Endothelial cell (in vitro differentiated cells): ENCODE measurements at regions not wholly inside any gene's neighbourhood (a gene's known extent, or its start where the extent isn't known, plus 50 kb on each side); places are given as distances from the start of the nearest gene placed in this dataset.

ENCODE experiments used
- DNase-seq: peaks from one replicate; pipeline ENCODE4 v3.0.0; 2021; ENCODE audit warnings: low spot score
- H3K27ac Mint-ChIP-seq: one replicate; pipeline ENCODE4 v1.8.0; 2021; ENCODE audit warnings: mixed read lengths, inconsistent platforms; ENCODE audit not compliant: unreplicated experiment
- H3K27me3 Mint-ChIP-seq: one replicate; pipeline ENCODE4 v1.8.0; 2021; ENCODE audit warnings: mild to moderate bottlenecking, moderate library complexity, mixed read lengths, inconsistent platforms; ENCODE audit not compliant: unreplicated experiment
- H3K36me3 Mint-ChIP-seq: one replicate; pipeline ENCODE4 v1.8.0; 2021; ENCODE audit warnings: mild to moderate bottlenecking, low read depth, mixed read lengths, inconsistent platforms; ENCODE audit not compliant: unreplicated experiment
- H3K4me1 Mint-ChIP-seq: one replicate; pipeline ENCODE4 v1.8.0; 2021; ENCODE audit warnings: mild to moderate bottlenecking, mixed read lengths, inconsistent platforms; ENCODE audit not compliant: unreplicated experiment
- H3K4me3 Mint-ChIP-seq: one replicate; pipeline ENCODE4 v1.8.0; 2021; ENCODE audit warnings: mild to moderate bottlenecking, mixed read lengths, inconsistent platforms; ENCODE audit not compliant: unreplicated experiment
- H3K9me3 Mint-ChIP-seq: one replicate; pipeline ENCODE4 v1.8.0; 2021; ENCODE audit warnings: mixed read lengths, inconsistent platforms; ENCODE audit not compliant: unreplicated experiment
- TF ChIP-seq, protein P1 (sequence below): fragments of 200-600 bp; sonication (generic); IDR thresholded peaks from one replicate; pipeline ENCODE4 v1.5.0; 2021; ENCODE audit warnings: antibody characterized with exemption; ENCODE audit not compliant: unreplicated experiment

DNA sequence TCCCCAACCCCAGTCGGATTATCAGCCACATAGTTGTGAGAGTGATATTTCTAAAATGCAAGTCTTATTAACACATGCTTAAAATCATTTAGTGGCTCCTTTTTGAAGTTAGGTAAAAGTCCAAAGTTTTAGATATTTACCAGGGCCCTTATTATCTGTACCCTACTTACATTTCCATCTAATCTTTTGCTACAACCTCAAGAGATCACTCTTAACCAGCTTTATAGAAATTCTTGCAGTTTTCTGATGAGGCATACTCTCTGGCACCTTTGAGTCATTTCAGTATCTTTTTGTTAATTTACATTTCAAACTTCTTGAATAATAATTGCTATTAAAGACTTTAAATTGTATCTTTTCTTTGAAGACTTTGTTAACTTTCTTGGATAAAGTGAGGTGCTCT is 453.3 kb downstream of the RFPL4B start:
- Mint-ChIP-seq H3K4me3 (no peak overlapping the region), H3K36me3 (no peaks in the 10 kb centered on the region), H3K27me3 (no peaks in the 10 kb centered on the region), H3K27ac (no peak overlapping the region), H3K4me1 (peaks cover 3% of the 10 kb centered on the region), H3K9me3 (no peaks in the 10 kb centered on the region)
- DNase-seq: no peak
- TF ChIP-seq, protein P1, sequence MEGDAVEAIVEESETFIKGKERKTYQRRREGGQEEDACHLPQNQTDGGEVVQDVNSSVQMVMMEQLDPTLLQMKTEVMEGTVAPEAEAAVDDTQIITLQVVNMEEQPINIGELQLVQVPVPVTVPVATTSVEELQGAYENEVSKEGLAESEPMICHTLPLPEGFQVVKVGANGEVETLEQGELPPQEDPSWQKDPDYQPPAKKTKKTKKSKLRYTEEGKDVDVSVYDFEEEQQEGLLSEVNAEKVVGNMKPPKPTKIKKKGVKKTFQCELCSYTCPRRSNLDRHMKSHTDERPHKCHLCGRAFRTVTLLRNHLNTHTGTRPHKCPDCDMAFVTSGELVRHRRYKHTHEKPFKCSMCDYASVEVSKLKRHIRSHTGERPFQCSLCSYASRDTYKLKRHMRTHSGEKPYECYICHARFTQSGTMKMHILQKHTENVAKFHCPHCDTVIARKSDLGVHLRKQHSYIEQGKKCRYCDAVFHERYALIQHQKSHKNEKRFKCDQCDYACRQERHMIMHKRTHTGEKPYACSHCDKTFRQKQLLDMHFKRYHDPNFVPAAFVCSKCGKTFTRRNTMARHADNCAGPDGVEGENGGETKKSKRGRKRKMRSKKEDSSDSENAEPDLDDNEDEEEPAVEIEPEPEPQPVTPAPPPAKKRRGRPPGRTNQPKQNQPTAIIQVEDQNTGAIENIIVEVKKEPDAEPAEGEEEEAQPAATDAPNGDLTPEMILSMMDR: no peak

DNA sequence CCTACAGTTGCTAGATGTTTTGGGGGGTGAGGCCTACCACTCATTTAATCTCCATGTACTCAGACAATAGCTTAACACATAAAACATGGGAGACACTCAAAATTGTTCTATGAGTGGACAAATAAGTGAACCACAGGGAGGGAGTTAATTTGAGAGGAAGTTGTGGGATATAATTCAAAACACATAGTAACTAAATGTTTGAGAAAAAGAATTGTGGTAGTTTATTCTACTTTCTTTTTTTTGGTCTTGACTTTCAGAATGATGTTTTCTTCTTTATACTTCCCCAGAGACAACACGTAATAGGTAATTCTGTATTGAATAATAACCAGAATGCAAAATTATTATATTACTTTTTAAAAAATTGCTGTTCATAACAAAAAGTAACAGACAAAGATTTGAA is 453.8 kb downstream of the RFPL4B start:
- peaks cover 3% of the 10 kb centered on the region for H3K4me1 Mint-ChIP-seq
- H3K36me3 Mint-ChIP-seq: no peaks in the 10 kb centered on the region
- TF ChIP-seq, protein P1: no peak
- H3K4me3 Mint-ChIP-seq: no peak overlapping the region
- no peak overlapping the region for H3K27ac Mint-ChIP-seq
- H3K27me3 Mint-ChIP-seq: no peaks in the 10 kb centered on the region
- no peaks in the 10 kb centered on the region for H3K9me3 Mint-ChIP-seq
- no peak for DNase-seq

DNA sequence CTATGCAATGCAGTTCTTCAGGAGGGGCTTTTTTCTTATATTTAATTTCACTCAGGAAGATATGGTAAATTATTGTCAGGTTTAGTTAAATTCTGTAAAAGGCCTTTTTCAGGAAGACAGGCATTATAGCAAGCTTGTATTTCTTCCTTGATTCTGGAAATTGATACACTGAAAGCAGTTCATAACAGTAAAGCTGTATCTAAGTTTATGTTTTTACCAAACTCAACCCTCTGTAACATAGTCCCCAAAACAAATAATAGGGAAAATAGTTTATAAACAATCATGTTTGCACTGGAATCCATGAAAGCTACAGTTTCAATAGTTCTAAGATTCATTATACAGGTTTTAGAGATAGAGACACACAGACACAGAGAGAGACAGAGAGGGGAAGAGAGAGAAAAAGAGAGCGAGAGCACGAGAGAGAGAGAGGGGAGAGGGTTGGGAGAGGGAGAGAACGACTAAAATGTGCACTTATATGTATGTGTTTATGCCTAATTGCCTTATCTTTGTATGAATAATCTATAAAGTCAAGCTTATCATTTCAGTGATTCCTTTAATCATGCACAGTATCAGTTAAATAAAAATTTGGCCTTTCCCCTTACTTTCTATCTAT is 454.4 kb downstream of the RFPL4B start:
- Mint-ChIP-seq H3K27me3 (no peaks in the 10 kb centered on the region), H3K27ac (no peak overlapping the region), H3K9me3 (no peaks in the 10 kb centered on the region), H3K4me1 (peaks cover 3% of the 10 kb centered on the region), H3K4me3 (no peak overlapping the region), H3K36me3 (no peaks in the 10 kb centered on the region)
- DNase-seq: no peak
- TF ChIP-seq, protein P1: no peak

DNA sequence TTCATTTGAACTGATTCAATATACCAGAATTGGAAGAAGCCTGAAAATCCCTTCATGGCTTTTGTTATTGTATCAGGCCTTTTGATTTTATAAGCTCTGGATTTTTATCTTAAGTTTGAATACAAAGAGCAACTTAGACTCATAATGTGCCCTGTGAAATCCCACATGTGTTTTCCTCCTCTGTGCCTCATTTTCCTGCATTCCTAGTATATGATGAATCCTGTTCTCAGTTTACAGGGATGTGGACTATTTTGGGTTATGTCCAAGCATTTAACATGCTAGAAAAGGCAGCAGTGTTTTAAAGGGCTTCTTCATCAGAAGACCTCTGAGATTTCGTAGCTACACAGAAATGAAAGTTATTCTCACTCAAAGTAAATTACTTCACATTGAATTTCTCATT is 455.0 kb downstream of the RFPL4B start:
- H3K4me1 Mint-ChIP-seq: peaks cover 3% of the 10 kb centered on the region

DNA sequence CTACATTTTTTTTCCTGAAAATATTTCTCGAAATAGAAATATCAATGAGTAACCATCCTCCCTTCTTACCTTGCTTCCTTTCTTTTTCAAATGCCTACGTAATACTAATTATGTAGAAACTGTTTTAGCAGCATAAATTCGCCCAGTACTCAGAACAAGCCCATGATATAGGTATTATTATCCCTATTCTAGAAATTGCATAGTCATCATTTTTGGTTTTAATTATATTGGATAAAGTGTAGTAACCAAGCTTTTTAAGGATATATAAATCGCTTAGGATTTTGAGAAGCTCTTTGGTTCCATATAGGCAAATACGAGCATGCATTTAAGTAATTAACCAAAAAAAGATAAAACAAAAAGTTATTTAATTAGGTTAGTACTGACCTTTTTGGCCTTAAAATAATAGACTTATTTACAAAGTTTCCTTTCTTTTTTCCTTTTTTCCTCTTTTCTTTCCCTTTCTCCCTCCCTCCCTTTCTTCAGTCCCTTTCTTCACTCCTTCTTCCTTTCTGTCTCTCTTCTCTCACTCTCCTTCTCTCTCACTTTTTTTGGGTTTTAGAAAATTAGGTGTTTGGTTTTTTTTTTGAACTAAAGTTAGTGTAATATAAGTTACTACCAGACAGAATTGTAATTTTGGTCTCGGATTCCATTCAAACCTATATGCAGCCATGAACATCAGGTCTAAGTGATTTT is 457.7 kb downstream of the RFPL4B start:
- no peak for DNase-seq
- peaks cover 3% of the 10 kb centered on the region for H3K4me1 Mint-ChIP-seq
- no peaks in the 10 kb centered on the region for H3K9me3 Mint-ChIP-seq
- H3K27ac Mint-ChIP-seq: no peak overlapping the region
- TF ChIP-seq, protein P1: no peak
- H3K4me3 Mint-ChIP-seq: no peak overlapping the region
- no peaks in the 10 kb centered on the region for H3K36me3 Mint-ChIP-seq
- H3K27me3 Mint-ChIP-seq: peaks cover 1% of the 10 kb centered on the region

More for the DNA sequence above, 455.0 kb downstream of the RFPL4B start:
- no peak overlapping the region for H3K27ac Mint-ChIP-seq
- no peaks in the 10 kb centered on the region for H3K9me3 Mint-ChIP-seq
- TF ChIP-seq, protein P1: no peak
- no peak overlapping the region for H3K4me3 Mint-ChIP-seq
- no peaks in the 10 kb centered on the region for H3K27me3 Mint-ChIP-seq
- DNase-seq: no peak
- H3K36me3 Mint-ChIP-seq: no peaks in the 10 kb centered on the region
